Esophagus muscularis mucosa (tissue), 3 donors: ENCODE measurements at regions not wholly inside any gene's neighbourhood (a gene's known extent, or its start where the extent isn't known, plus 50 kb on each side); places are given as distances from the start of the nearest gene placed in this dataset.

ENCODE experiments used
- CTCF ChIP-seq, 3 experiments: fragments of 200-600 bp in 2 of 3; fragments of 450-650 bp in 1 of 3; sonication (generic) in 2 of 3; IDR thresholded peaks; one replicate each; pipeline ENCODE4 v1.5.1; 2017 to 2019; ENCODE audit warnings: antibody characterized with exemption in 3 of 3, mild to moderate bottlenecking in 2 of 3, moderate library complexity in 1 of 3
- POLR2A ChIP-seq: fragments of 450-650 bp; IDR thresholded peaks from one replicate; pipeline ENCODE4 v1.6.1; 2017; ENCODE audit warnings: antibody characterized with exemption, moderate library complexity, mild to moderate bottlenecking, low read depth
- POLR2AphosphoS5 ChIP-seq, 2 donors: sonication (generic); formaldehyde crosslinking; IDR thresholded peaks; one replicate each; pipeline ENCODE4 v1.6.1; 2017; ENCODE audit warnings: antibody characterized with exemption in 2 of 2

- TF ChIP-seq POLR2A (no peak), CTCF (IDR thresholded peaks at IDR 0.05) (no peak), POLR2AphosphoS5 (IDR thresholded peaks at IDR 0.05) (no peak)
Observed at GRCh38 chr10:42888504-42889095, 106.0 kb downstream of the BMS1 start.
